ENCODE measurements at regions not wholly inside any gene's neighbourhood (a gene's known extent, or its start where the extent isn't known, plus 50 kb on each side); places are given as distances from the start of the nearest gene placed in this dataset.

- Histone ChIP-seq H3K9ac (ENCODE audit: low read length) (no peak overlapping the region), H2AFZ (ENCODE audit: low read length) (no peak overlapping the region), H3K9me3 (replicated peaks; ENCODE audit: insufficient read depth, low read length) (no peaks in the 10 kb centered on the region), H4K20me1 (ENCODE audit: insufficient read depth, low read length) (no peaks in the 10 kb centered on the region), H3F3A (ENCODE audit: insufficient read depth, low read length) (no peaks in the 10 kb centered on the region), H3K9me2 (replicated peaks; ENCODE audit: insufficient read depth, low read length) (no peaks in the 10 kb centered on the region), H3K36me3 (replicated peaks; ENCODE audit: insufficient read depth, low read length) (no peaks in the 10 kb centered on the region), H3K4me2 (ENCODE audit: low read depth, low read length) (no peak overlapping the region), H3K79me2 (ENCODE audit: low read length) (no peaks in the 10 kb centered on the region), H3K27me3 (replicated peaks; ENCODE audit: insufficient read depth, low read length) (no peaks in the 10 kb centered on the region), H3K4me1 (ENCODE audit: low read length) (no peaks in the 10 kb centered on the region), H3K4me3 (ENCODE audit: low read length) (no peak overlapping the region), H3K27ac (ENCODE audit: low read length) (no peak overlapping the region)
- no peak for TF ChIP-seq EZH2phosphoT487 (IDR thresholded peaks at IDR 0.05; ENCODE audit: low read length)
- TF ChIP-seq CTCF (IDR thresholded peaks at IDR 0.05; ENCODE audit: low read length), result no peak
- no peak for TF ChIP-seq EZH2 (optimal IDR thresholded peaks at IDR 0.05; ENCODE audit: low read depth, low read length)
- no peak for DNase-seq
Observed at GRCh38 chr11:8839957-8840945, 70.7 kb upstream of the AKIP1 start.

GRCh38 chr11:8841899-8842298 is 69.1 kb upstream of the AKIP1 start:
- no peaks in the 10 kb centered on the region for H3K9me3 ChIP-seq (replicated peaks; ENCODE audit: insufficient read depth, low read length)
- no peak overlapping the region for H3K4me3 ChIP-seq (ENCODE audit: low read length)
- no peaks in the 10 kb centered on the region for H3K36me3 ChIP-seq (replicated peaks; ENCODE audit: insufficient read depth, low read length)
- H3F3A ChIP-seq (ENCODE audit: insufficient read depth, low read length), result no peaks in the 10 kb centered on the region
- no peak for DNase-seq
- H4K20me1 ChIP-seq (ENCODE audit: insufficient read depth, low read length), result no peaks in the 10 kb centered on the region
- TF ChIP-seq EZH2phosphoT487 (IDR thresholded peaks at IDR 0.05; ENCODE audit: low read length) (no peak), CTCF (IDR thresholded peaks at IDR 0.05; ENCODE audit: low read length) (no peak), EZH2 (optimal IDR thresholded peaks at IDR 0.05; ENCODE audit: low read depth, low read length) (no peak)
- no peak overlapping the region for H3K27ac ChIP-seq (ENCODE audit: low read length)
- H3K4me2 ChIP-seq (ENCODE audit: low read depth, low read length), result no peak overlapping the region
- no peak overlapping the region for H3K9ac ChIP-seq (ENCODE audit: low read length)
- H3K79me2 ChIP-seq (ENCODE audit: low read length), result no peaks in the 10 kb centered on the region
- H3K27me3 ChIP-seq (replicated peaks; ENCODE audit: insufficient read depth, low read length), result no peaks in the 10 kb centered on the region
- H3K9me2 ChIP-seq (replicated peaks; ENCODE audit: insufficient read depth, low read length), result no peaks in the 10 kb centered on the region
- H2AFZ ChIP-seq (ENCODE audit: low read length), result no peak overlapping the region
- no peaks in the 10 kb centered on the region for H3K4me1 ChIP-seq (ENCODE audit: low read length)

- Histone ChIP-seq H2AFZ (ENCODE audit: low read length) (no peak overlapping the region), H3K27me3 (replicated peaks; ENCODE audit: insufficient read depth, low read length) (no peaks in the 10 kb centered on the region), H3K79me2 (ENCODE audit: low read length) (no peaks in the 10 kb centered on the region), H3K4me3 (ENCODE audit: low read length) (no peak overlapping the region), H3K27ac (ENCODE audit: low read length) (no peak overlapping the region), H3K9ac (ENCODE audit: low read length) (no peak overlapping the region), H4K20me1 (ENCODE audit: insufficient read depth, low read length) (no peaks in the 10 kb centered on the region), H3K4me2 (ENCODE audit: low read depth, low read length) (no peak overlapping the region), H3K9me2 (replicated peaks; ENCODE audit: insufficient read depth, low read length) (no peaks in the 10 kb centered on the region), H3F3A (ENCODE audit: insufficient read depth, low read length) (no peaks in the 10 kb centered on the region), H3K4me1 (ENCODE audit: low read length) (no peaks in the 10 kb centered on the region), H3K9me3 (replicated peaks; ENCODE audit: insufficient read depth, low read length) (no peaks in the 10 kb centered on the region), H3K36me3 (replicated peaks; ENCODE audit: insufficient read depth, low read length) (no peaks in the 10 kb centered on the region)
- TF ChIP-seq EZH2 (optimal IDR thresholded peaks at IDR 0.05; ENCODE audit: low read depth, low read length), result no peak
- TF ChIP-seq CTCF (IDR thresholded peaks at IDR 0.05; ENCODE audit: low read length), result no peak
- no peak for DNase-seq
Observed at GRCh38 chr11:8858808-8859207, 52.2 kb upstream of the AKIP1 start.
